HG03135 (cell line): ENCODE measurements at regions not wholly inside any gene's neighbourhood (a gene's known extent, or its start where the extent isn't known, plus 50 kb on each side); places are given as distances from the start of the nearest gene placed in this dataset.
A peak's percentile ranks its signal among the peaks of the same experiment; 100 is the strongest.
"Not testable (repeated sequence)": the region's sequence is repeated elsewhere in the genome, so short reads cannot be mapped to it uniquely, and the experiment has no call there.

Experiments
- ATAC-seq: cut with Tn5 transposase; IDR thresholded peaks from one replicate; pipeline ENCODE4 v1.9.1; 2021; ENCODE audit warnings: mild to moderate bottlenecking, moderate library complexity; ENCODE audit not compliant: unreplicated experiment

- ATAC-seq = no peak
Measured at GRCh38 chr3:25895031-25895430, 105.1 kb downstream of the OXSM start.

GRCh38 chr3:25895443-25895842 is 105.6 kb downstream of the OXSM start:
- ATAC-seq = no peak

- no peak for ATAC-seq
Measured at GRCh38 chr3:25897019-25897418, 107.1 kb downstream of the OXSM start.

GRCh38 chr3:25899352-25900101 is 109.6 kb downstream of the OXSM start:
- ATAC-seq = no peak

- ATAC-seq = no peak
Measured at GRCh38 chr3:25900161-25900560, 110.3 kb downstream of the OXSM start.

- ATAC-seq = no peak
Measured at GRCh38 chr3:25901796-25902195, 111.9 kb downstream of the OXSM start.

- no peak for ATAC-seq
Measured at GRCh38 chr3:25902586-25902985, 112.7 kb downstream of the OXSM start.

GRCh38 chr3:25903371-25904129 is 113.7 kb downstream of the OXSM start:
- ATAC-seq = no peak

- ATAC-seq = no peak
Measured at GRCh38 chr3:25904206-25904605, 114.3 kb downstream of the OXSM start.

GRCh38 chr3:25906132-25906906 is 116.4 kb downstream of the OXSM start:
- ATAC-seq = no peak

GRCh38 chr3:25907081-25907480 is 117.2 kb downstream of the OXSM start:
- no peak for ATAC-seq

- ATAC-seq = no peak
Measured at GRCh38 chr3:25910105-25910504, 120.2 kb downstream of the OXSM start.

- peak; percentile 62 for ATAC-seq
Measured at GRCh38 chr3:25910997-25911396, 121.1 kb downstream of the OXSM start.

GRCh38 chr3:25911525-25912295 is 121.8 kb downstream of the OXSM start:
- no peak for ATAC-seq

GRCh38 chr3:25913179-25913578 is 123.3 kb downstream of the OXSM start:
- ATAC-seq = no peak

GRCh38 chr3:25915673-25916072 is 125.8 kb downstream of the OXSM start:
- ATAC-seq = no peak

- ATAC-seq = no peak
Measured at GRCh38 chr3:25916321-25916720, 126.4 kb downstream of the OXSM start.

- not testable (repeated sequence) for ATAC-seq
Measured at GRCh38 chr3:25931967-25932366, 142.1 kb downstream of the OXSM start.

- ATAC-seq = no peak
Measured at GRCh38 chr3:25938566-25939325, 148.9 kb downstream of the OXSM start.

- ATAC-seq = no peak
Measured at GRCh38 chr3:25940935-25941334, 151.0 kb downstream of the OXSM start.
